ENCODE measurements at regions not wholly inside any gene's neighbourhood (a gene's known extent, or its start where the extent isn't known, plus 50 kb on each side); places are given as distances from the start of the nearest gene placed in this dataset.

DNA sequence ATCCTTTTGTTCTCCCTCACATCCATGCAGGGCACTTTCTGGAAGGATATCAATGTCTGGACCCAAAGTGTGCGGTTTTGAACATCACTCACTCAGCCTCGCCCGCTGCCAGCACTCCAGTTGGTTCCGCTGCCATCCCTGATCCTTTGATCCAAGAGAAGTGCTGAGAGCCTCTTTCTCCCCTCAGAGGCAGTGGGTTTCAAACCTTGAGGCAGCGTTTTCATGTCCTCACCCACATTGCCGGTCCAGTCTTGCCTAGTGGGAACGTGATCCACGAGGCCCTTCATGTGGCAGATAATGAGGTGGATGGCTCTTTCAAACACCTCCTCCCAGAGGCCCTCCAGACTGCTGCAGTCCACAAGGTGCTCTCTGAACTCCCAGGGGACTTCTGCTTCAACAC is 122.2 kb downstream of the ACTL8 start:
- no peak for DNase-seq (ENCODE audit: low spot score)

DNA sequence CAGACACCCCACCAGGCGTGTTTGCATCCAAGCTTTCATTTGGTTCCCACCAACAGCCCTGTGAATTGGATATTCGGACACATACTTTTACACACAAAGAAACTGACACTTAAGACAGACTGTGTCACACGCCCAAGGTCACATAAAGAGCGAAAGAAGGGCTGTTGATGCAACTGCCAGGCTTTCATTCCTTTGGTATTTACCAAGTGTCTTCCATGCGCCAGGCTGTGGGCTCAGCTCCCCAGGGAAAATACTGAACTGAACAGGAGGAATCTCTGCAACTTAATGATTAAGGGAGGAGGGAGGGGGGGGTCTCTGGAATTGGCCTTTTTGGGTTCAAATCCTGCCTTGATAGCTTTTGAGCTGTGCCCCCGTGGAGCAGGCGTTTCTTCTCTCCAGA is 122.8 kb downstream of the ACTL8 start:
- DNase-seq (ENCODE audit: low spot score) = no peak

DNA sequence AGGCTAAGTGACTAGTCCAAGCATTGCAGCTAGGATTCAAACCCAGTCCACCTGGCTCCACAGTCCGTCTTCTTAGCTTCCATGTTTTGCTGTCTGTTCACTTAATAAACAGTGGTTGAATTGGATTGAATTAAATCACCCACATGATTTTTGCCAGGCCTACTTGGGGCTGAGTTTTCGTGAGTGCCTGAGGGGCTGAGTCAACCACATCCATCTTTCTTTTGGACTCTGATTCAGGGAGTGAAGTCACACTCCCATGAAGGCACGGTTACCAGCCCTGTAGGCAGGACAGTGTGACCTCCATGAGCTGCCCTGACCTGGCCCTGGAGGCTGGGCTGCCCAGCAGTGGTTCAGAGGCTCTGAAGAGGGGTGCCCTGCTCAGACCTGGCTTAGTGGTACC is 123.7 kb downstream of the ACTL8 start:
- no peak for DNase-seq (ENCODE audit: low spot score)

DNA sequence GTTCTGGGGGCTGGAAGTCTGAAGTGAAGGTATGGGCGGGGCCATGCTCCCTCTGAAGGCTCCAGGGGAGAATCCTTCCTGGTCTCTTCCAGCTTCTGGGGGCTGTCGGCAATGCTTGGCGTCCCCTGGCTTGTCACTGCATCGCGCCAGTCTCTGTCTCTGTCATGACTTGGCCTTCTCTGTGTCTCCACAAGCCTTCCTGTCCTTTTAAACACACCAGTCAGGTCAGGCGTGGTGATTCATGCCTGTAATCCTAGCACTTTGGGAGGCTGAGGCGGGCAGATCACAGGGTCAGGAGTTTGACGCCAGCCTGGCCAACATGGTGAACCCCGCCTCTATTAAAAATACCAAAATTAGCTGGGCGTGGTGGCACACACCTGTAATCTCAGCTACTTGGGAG is 125.3 kb downstream of the ACTL8 start:
- no peak for DNase-seq (ENCODE audit: low spot score)

DNA sequence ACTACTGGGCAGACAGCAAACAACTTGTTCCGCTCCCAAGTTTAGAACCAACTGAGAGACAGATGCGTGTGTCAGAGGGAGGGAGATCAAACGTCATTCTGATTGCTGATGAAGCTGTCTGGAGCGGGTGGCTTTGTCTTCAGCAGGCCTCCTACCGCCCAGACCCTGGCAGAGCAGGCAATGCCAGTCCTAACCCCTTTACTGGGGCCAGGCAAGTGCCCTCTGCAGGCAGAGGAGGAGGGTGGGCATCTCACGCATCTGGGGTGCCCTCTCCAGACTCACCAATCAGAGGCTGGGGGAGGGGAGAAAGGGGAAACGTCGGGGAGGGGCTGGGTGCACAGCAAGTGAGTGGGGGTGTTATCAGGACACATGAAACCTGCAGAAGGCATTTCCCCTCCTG is 126.6 kb downstream of the ACTL8 start:
- no peak for DNase-seq (ENCODE audit: low spot score)

DNA sequence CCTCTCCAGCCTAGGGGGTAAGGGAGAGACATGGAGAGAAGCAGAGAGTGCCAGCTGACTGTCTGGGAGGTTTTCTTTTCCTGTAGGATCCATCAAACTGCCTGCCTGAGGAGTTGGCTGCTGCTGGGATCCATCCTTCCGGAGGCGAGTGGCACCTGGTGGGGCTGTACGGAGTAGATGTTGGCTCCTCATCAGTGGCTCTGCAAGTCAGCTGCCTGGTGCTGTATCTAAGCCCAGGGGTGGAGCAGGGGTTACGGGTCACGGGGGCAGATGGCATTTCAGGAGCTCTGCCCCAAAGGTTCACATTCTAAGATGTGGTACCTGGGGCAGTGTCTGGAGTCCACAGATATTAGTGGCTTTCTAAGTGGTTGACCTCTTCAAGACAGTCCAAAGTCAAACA is 128.0 kb downstream of the ACTL8 start:
- no peak for DNase-seq (ENCODE audit: low spot score)

DNA sequence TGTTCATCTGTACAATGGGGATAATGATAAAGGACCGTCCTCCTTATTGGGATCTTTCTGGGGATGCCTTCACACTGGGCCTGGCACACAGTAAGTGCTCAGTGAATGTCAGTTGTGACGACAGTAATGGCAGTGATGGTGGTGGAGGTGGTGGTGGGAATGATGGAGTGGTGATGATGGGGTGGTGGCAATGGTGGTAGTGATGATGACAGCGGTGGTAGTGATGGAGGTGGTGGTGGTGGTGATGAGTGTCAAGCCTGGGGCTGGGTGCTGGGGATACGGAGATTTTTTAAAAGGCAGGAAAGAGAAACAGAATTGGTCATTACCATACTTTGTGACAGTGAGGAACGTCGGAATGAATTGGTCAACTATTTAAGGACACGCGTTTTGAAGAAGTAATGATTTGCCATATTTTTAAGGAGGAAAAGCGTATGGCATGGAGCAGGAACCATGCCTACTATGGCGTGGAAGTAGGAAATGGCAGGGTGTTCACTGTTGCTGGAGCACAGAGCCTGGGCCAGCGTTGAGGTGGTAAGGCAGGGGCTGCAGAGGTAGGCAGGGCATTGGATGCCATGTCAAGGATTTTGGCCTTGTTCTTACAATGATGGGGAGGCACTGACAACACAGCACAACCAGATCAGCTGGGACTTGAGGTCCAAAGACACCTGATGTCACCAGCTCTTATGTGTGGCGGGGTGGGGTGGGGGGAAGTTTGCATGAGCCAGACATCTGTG is 128.7 kb downstream of the ACTL8 start:
- no peak for DNase-seq (ENCODE audit: low spot score)

DNA sequence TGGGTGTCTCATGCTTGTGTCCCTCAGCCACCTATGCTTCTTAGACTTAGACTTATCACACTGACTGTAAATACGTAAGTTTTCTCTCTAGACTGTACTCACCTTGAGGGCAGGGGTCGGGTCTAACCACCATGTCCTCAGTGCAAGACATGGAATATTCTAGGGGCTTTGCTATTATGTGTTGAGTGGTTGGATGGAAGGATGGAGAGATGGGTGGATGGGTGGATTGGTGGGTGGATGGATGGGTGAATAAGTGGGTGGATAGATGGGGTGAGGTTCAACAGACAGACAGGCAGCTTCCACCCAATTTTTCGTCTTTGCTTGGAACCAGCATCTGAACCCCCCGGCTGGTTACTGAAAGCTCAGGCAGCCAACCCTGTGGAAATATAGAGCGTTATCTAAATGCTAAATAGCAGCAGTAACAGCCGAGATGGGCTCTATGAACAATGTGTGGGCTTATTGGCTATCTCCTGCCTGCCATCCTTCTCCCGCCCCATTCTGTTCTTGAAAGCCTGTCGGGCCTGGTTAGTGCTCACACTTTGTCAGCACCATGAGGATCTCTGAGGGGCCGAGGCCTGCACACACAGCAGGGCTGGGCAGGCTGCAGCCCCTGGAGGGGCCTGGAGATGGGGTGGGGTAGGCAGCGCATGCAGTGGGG is 130.7 kb downstream of the ACTL8 start:
- no peak for DNase-seq (ENCODE audit: low spot score)

DNA sequence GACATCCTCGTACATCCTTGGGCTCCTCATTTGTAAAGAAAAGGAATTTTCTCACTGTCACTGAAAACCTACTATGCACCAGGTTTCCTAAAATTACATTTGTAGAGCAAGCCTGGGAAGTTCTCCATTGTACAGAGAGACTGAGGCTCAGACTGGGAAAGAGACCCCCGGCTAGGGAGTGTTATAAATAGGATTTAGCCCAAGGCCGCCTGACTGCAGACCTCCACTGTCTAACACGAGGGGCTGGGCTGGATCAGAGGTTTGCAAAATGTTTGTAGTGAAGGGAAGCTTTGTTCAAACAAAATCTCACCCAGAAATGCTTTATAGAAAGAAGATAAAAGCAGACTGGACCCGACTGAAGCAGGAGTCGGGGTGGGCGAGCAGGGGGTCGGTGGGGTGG is 131.3 kb downstream of the ACTL8 start:
- DNase-seq (ENCODE audit: low spot score) = no peak

DNA sequence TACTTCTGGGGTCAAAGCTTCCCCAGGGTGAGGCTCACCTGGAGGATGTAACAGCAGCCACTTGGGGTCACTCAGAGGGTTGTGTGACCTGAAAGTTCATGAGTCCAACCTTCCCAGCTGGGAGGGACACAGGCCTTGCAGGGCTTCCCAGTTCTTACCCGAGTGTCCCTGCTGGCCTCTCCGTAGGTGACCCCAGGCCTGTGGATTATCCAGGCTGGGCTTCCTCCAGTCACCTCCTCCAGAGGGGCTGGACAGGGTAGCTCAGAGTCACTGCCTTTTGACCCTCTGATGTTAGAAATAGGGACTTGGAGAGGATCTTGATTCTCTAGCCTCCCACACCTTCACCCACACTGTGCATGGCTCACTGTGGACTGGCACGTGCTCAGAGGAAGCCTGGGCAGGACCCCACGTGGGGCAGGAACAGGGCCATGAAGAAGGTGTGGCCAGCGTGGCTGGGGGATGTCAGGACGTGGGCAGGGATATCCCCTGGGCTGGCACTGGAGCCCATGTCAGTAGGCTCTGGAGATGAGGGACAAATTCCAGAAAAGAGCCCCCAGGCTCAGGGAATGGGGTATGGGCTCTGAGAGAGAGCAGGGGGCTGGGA is 131.8 kb downstream of the ACTL8 start:
- no peak for DNase-seq (ENCODE audit: low spot score)

DNA sequence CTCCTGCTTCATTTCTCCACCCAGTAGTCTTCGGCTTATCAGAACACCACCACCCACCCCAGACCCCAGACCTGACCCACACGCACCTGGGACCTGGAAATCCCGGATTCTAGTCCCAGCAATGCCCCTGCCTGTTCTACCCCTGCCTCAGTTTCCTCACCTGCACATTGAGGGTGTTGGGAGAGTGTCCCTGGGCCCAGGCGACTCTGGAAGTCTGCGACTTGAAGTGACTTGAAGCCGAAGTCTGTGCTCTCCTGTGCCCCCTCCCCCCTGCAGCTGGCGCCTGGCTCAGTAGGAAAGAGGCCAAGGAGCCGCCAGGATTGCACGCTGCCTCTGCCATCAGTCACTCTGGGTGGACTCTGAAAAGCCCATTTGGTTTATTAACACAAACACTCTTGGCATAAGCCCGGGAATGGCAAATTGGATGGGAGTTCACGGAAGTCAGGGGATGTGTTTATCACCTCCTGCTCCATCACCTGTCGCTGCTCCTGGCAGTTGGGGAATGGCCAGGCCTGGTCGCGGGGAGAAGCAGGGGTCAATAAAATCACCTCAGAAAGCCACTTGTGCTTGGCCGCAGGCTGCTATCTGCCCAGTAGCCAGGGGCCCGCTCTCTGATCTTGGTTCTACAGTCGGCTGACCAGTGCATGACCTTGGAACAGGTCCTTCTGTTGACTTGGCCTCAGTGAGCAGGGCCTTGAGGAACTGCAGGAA is 132.7 kb downstream of the ACTL8 start:
- DNase-seq (ENCODE audit: low spot score) = no peak

DNA sequence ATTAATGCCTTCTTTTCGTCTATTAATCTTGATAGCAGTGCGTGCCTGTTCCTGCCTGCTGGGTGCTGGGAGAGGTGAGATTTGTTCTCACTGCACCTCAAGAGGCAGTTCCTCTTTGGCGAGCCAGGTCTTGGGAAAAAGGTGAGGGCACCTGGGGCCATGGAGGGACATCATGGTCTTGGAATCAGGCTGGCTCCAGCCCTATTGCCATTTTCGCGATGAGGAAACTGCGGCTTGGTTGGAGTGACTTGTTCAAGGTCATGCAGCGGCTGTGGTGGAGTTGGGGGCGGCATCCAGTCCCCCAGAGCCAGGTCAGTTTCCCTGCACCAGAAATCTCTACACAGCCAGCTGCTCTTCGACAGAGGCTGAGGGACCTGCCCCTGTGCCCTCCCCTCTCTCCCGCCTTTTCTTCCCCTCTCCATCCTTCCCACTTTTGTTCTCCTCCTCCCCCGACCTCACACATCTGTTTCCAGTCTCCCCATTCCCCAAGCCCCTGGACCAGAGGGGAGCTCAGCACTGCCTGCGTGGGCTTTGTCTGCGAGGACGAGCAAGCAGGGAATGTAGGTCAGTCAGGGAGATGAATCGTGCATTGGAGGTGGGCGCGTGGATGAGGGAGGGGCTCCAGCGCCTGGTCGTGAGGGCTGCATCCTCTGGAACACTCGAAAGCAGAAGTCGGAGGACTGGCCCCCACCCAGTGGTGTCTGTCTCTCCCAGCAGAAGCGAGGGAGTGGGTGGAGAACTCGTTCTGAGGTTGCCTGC is 135.1 kb downstream of the ACTL8 start:
- no peak for DNase-seq (ENCODE audit: low spot score)

DNA sequence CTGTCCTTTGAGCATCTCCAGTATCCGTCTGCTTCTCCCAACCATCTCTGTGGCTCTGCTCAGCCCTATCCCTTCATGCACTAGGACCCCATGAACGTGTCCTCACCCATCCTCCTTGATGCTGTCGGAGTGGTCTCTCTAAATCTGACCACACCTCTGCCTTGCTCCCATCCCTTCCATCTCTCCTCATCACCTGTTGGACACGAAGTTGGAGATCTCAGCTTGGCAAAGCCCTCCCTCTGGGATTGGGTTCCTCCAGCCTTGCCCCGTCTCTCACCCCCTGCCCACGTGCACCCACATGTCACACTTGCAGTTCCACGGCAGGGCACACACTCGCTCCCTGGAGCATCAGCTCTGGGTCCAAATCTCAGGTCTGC is 135.7 kb downstream of the ACTL8 start:
- DNase-seq (ENCODE audit: low spot score) = no peak

DNA sequence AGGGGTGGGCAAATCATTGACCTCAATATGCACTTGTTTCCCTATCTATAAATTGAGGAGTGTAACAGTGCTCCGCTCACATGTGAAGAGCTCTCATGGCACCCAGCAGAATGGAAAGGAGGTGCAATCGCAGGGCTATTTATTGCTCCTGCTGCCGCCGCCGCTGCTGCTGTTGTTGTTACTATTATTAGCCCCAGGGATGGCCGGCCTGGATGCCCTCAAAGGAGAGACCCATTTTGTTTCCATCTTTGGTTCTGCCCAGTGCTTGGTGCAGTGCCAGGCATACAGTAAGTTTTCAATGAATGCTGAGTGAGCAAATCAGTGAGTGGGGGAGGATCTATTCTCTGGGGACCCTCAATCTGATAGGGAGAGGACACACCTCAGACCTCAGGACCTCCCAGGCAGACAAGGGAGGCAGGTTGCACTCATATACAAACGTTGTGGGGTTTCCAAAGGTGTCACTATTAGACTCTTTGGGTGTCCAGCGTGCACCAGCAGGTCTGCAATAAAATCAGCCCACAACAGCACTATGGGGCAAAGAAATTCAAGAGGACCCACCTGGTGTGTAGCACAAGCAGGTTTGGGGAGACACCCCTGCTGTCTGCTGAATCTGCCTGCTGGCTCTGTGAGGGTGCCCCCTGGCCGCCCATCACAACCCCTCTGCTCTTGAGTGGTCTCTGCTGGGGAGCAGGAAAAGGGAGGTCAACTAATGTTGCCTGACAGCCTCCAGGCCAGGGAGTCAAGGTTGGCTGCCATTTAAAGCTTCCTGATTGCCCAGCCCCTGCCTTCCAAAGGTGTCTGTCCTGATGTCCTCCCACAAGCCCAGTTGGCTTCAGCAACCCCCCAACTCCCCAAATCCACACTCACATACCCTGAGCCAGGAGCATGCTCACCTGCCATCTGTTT is 136.3 kb downstream of the ACTL8 start:
- DNase-seq (ENCODE audit: low spot score) = no peak

DNA sequence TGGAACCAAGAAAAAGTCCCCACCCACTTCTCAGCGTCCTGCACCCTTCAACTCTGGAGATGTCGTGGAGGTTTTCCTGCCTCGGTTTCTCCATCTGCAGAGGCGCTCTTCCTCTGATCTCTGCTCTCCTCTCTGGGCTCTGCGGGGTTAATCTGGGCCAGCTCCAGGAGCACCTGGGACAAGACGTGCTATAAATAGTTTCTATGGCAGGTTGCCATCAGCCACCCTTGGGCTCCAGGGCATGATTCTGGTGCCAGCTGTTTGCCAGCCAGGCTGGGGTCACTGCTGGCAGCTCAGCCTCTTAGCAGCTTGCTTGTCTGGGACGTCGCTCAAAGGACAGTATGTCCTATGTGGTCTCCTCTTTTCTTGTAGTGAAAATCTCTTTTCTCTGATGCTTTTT is 137.1 kb downstream of the ACTL8 start:
- peak; percentile 66 for DNase-seq (ENCODE audit: low spot score)

DNA sequence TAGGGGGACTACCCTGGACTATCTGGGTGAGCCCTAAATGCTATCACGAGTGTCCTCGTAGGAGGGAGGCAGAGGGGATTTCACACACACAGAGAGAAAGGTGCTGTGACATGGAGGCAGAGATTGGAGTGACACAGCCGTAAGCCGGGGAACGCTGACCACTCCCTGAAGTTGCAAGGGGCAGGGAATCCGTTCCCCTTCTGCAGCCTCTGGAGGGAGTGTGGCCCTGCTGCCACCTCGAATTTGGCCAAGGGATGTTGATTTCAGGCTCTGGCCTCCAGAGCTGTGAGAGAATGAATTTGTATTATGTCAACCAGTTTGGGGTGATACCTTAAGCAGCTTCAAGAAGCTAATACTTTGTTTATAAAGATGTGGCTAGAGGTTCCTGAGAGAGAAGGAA is 137.7 kb downstream of the ACTL8 start:
- no peak for DNase-seq (ENCODE audit: low spot score)

DNA sequence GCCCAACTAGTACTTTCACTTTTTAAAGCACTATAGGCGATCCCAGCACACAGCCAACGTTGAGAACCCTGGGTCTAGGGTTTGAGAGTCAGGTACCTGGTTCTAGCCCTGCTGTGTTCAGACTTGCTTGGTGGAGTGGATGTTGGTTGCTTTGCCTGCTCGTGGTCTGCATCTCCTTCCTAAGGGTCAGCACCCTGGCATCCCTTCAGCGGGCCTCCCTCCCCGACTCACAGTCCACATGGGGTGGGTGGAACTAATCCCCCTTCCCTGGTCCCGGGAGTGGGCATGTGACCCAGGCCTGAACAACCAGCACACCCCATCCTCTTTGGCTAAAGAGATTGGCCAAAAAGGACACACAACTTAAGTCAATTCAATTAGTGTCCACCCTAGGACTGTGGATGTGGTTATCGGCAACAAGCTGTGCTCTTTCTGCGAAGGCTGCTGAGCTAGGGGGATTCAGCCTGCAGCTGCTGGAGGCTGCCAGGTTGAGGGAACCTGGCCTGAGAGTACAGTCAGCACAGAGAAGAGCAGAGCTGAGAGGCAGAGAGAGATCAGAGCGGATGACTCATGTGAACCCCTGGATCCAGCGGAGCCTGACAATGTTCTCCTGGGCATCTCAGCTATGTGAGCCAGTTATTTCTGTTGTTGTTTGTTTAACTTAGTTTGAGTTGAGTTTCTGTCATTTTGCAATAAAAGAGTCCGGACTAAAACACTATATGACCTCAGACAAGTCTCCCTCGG is 138.9 kb downstream of the ACTL8 start:
- DNase-seq (ENCODE audit: low spot score) = no peak

DNA sequence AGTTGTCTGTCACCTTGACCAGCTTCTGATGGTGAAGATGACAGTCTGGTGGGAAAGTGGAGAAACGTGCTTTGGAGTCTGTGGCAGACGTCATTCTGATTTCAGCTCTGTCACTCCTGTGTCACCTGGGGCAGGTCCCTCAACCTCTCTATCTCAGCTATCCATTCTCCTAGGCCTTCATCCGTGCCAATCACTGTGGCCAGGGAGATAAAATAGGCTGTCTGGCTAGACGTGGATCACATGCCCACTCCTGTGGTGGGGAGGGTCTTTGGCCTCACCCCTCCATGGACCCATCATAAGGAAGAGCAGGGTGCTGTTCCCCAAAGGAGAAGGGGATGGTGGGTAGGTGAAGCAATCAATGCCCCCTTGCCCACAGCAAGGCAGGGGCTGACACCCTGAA is 140.3 kb downstream of the ACTL8 start:
- no peak for DNase-seq (ENCODE audit: low spot score)

DNA sequence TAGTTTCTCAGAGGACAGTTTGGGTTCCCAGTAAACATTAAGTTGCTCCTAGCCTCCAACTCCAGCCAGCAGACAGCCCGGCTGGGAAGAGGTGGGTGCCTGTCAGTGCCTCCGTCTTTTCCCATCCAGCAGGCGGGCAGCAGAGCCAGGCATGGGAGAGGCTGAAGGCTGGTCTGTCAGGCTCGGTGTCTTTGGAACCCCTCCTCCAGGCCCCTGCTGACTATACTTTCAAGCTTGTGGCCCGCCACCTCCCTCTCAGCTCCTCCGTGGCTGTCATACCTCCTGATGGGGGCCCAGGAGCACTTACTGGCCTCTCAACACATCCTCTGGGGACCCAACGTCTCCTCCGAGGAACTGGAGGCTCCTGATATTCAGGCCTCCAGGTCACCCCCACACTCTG is 140.9 kb downstream of the ACTL8 start:
- DNase-seq (ENCODE audit: low spot score) = no peak

DNA sequence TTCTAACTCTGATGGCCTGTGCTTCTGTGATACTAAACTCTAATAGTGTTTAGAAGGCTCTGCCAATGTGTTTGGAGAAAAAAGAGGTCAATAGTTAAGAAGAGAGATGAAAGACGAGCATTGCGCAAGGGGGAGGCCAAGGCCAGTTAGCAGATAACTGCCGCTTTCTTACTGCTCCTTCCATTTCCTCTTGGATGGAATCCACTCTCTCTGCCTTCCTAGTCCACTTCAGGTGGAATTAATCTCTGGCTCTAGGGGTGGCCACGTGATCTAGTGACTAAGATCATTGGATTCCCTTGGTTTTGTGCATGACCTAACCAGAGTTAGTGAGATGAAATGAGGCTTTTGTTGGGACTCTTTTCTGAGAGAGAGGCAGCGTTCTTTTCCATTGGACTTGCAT is 148.3 kb downstream of the ACTL8 start:
- peak; percentile 87 for DNase-seq (ENCODE audit: low spot score)

All from mucosa of gallbladder (tissue), 1 donor.